Central memory CD8-positive, alpha-beta T cell (primary cell): ENCODE measurements at regions not wholly inside any gene's neighbourhood (a gene's known extent, or its start where the extent isn't known, plus 50 kb on each side); places are given as distances from the start of the nearest gene placed in this dataset.
"Not testable (repeated sequence)": the region's sequence is repeated elsewhere in the genome, so short reads cannot be mapped to it uniquely, and the experiment has no call there.

Experiments used
- ATAC-seq: fragments of 150-1000 bp; cut with Tn5 transposase; replicated peaks from 2 replicates; pipeline ENCODE4 v1.10.0; 2022; ENCODE audit warnings: mild to moderate bottlenecking, moderate FRiP score, moderate number of reproducible peaks; ENCODE audit not compliant: poor library complexity, severe bottlenecking; ENCODE audit errors: extremely low read depth
- DNase-seq, 2 donors: peaks; one replicate each; pipeline ENCODE4 v3.0.0; 2021; ENCODE audit warnings: low spot score in 2 of 2
- H3K27ac Mint-ChIP-seq: one replicate; pipeline ENCODE4 v1.8.0; 2022; ENCODE audit warnings: low read depth, mild to moderate bottlenecking, moderate library complexity, mixed read lengths
- H3K27me3 Mint-ChIP-seq: one replicate; pipeline ENCODE4 v1.8.0; 2022; ENCODE audit warnings: mixed read lengths
- H3K36me3 Mint-ChIP-seq: one replicate; pipeline ENCODE4 v1.8.0; 2022; ENCODE audit warnings: mild to moderate bottlenecking, moderate library complexity, mixed read lengths; ENCODE audit not compliant: insufficient read depth
- H3K4me1 Mint-ChIP-seq: one replicate; pipeline ENCODE4 v1.8.0; 2022; ENCODE audit warnings: mixed read lengths
- H3K4me3 Mint-ChIP-seq: one replicate; pipeline ENCODE4 v1.8.0; 2022; ENCODE audit warnings: mild to moderate bottlenecking, moderate library complexity, mixed read lengths
- H3K9me3 Mint-ChIP-seq: one replicate; pipeline ENCODE4 v1.8.0; 2022; ENCODE audit warnings: mixed read lengths

DNA sequence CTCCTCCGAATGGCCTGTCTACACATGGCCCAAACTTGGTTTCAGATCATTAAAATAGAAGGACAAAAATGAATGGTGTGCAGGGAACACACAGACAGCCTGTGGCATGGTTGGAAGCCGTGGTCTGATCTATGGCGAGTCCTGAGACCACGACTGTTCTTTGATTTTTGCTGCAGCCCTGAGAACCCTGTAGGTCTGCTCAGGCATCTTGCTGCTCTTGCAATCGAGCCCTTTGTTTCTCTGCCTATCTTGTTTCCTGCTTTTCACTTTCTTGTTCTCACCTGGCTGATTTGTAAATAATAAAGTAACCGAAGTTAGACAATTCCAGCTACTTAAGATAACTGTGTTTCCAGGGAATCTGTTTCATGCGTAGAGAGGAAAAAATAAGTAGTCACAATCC lies 54.1 kb upstream of the NBPF9 start:
- not testable (repeated sequence) for DNase-seq, H3K27me3 Mint-ChIP-seq, H3K9me3 Mint-ChIP-seq, H3K27ac Mint-ChIP-seq, H3K4me1 Mint-ChIP-seq, ATAC-seq, H3K36me3 Mint-ChIP-seq, H3K4me3 Mint-ChIP-seq

DNA sequence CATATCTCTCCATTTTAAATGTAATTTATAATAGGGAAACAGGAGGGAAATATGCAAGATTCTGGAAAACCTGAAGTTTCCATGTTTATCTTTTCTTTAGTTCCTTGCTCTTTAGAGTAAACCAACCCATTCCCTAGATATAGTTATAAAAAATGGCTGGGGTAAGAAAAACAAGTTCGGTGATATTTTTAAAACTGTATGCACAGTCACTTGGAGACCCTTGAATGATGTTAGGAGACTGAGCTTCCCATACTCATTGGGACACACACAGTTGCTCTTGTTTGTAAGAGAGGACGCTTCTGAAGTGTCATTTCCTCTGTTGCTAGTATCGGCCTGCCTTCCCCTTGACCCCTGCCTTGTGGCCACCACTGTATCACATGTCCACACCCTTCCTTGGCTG lies 55.0 kb upstream of the NBPF9 start:
- H3K4me1 Mint-ChIP-seq, H3K4me3 Mint-ChIP-seq, H3K9me3 Mint-ChIP-seq, DNase-seq, H3K36me3 Mint-ChIP-seq, H3K27ac Mint-ChIP-seq, H3K27me3 Mint-ChIP-seq, ATAC-seq: not testable (repeated sequence)

DNA sequence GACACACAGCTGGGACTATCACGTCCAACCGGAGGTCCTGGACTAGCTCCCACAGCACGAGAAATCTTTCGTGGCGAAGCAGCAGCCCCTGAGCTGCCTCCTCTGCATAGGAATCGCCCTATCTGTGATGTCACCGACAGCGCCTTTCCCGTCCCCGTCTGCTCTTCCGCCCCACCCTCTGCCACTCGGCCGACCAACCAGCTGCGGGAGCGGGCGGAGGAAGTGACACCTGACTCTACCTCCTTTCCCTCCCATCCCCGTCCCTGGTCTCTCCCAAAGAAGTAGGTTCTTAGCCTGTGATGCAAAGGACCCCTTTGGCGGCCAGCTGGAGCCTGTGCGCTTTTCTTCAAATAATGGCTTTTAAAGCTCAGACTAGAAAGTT lies 59.7 kb upstream of the NBPF9 start:
- H3K27ac Mint-ChIP-seq, H3K27me3 Mint-ChIP-seq, H3K4me3 Mint-ChIP-seq, H3K9me3 Mint-ChIP-seq, H3K36me3 Mint-ChIP-seq, H3K4me1 Mint-ChIP-seq, DNase-seq: not testable (repeated sequence)
- ATAC-seq, result peak; percentile 85

DNA sequence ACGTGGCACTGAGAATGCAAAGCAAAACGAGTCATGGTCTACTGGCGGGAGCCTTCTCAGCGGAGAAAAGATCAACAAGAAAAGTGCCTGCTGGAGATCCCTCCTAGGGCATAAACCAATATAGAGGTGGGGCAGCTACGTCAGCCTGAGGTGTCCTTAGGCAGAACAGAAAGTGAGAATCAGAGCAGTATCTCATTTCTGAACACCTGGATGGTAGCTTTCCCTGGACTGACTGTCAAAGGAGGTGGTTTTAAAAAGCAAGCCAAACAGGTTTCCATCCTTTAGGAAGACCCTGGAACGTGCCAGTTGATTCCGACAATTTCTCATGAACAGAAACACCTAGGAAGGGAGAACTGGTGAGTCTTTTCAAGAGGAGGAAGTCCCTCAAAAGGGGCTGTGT lies 71.4 kb upstream of the NBPF9 start:
- not testable (repeated sequence) for H3K4me1 Mint-ChIP-seq, H3K27ac Mint-ChIP-seq, ATAC-seq, H3K9me3 Mint-ChIP-seq, H3K27me3 Mint-ChIP-seq
- peaks cover 10% of the 10 kb centered on the region for H3K36me3 Mint-ChIP-seq
- DNase-seq, result peak in 1 of 2 donors; percentile 17
- peak overlapping the region; percentile 64 for H3K4me3 Mint-ChIP-seq

DNA sequence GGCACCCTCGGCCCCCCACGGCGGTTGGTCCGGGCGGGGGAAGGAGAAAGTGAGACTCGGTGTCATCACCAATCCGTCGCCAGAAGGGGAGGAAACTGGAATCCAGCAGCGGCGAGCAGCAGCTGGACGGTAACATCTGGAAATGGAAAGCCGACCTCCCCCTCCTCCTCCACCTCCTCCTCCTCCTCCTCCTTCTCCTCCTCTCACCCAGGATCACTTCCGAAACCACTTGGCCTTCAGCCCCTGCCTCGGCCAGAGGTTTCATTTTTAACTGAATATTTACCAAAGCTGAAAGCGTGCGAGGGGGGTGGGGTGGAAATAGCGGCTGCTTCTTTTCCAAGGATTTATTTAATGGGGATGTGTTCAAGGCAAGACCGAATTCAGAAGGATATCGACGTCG lies 72.5 kb upstream of the NBPF9 start:
- Mint-ChIP-seq H3K4me3 (peak overlapping the region; percentile 38), H3K36me3 (peaks cover 10% of the 10 kb centered on the region)
- DNase-seq, H3K9me3 Mint-ChIP-seq, H3K27ac Mint-ChIP-seq, H3K4me1 Mint-ChIP-seq, ATAC-seq, H3K27me3 Mint-ChIP-seq: not testable (repeated sequence)

DNA sequence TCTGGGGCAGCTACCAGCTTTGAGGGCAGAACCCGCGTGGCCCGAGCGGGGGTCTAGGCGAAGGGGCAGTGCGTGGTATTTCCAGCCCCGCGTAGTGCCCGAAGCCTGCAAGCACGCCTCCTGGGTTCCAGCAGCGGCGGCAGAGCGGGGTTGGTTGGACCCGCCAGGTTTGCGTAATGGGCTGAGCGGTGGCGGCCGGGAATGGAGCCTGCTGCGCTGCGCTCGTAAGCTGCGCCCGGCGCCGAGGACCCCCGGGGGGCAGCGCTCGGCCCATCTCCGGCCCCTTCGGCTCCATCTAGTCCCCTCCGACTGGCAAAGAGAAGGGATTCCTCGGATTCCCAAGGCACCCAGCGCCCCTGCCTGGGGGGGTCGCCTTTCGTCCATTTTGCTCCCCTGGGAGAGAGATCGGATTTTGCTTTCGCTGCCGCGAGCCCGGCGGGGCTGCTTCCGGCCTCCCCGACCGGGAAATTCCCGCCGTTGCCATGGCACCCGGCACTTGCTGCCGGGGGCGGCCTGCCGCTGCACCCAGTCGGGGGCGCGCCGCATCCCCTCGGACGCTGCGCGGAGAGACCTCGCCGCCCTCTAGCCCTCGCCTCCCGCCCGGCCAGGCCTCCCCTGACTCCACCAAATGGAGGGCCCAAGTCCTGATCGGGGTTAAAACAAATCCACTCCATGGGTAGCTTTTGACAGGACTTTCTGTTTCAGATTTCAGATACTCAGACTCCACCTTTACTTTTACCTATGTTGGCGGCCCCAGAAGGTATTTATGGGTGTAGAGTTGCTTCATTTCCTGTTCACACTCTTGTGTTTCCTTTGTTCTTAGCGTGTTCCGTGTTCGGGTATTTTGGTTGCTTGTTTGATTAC lies 73.3 kb upstream of the NBPF9 start:
- not testable (repeated sequence) for ATAC-seq

DNA sequence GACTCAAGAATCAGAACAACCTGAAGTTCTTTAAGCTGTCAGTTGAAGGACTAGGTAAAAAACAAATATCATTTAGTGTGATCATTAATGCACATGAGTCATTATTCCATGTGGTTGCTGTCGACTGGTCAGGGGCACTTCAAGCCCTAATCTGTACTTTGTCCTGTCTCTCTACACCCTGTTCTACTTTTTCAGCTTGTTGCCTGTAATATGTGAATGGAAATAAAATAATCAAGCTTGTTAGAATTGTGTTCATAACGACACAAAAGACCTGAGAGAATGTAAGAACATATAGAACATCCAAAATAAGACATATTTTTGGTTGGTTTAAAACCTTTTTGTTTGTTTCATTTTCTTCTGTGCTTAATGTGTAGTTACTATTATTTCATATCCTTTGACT lies 87.4 kb upstream of the NBPF9 start:
- H3K9me3 Mint-ChIP-seq, H3K27me3 Mint-ChIP-seq, H3K27ac Mint-ChIP-seq, H3K4me3 Mint-ChIP-seq, H3K4me1 Mint-ChIP-seq, ATAC-seq, DNase-seq, H3K36me3 Mint-ChIP-seq: not testable (repeated sequence)

More for the DNA sequence above, 73.3 kb upstream of the NBPF9 start:
- peak overlapping the region; percentile 93 for H3K27ac Mint-ChIP-seq
- H3K4me1 Mint-ChIP-seq, H3K27me3 Mint-ChIP-seq, H3K9me3 Mint-ChIP-seq: not testable (repeated sequence)
- DNase-seq, result peak; percentile 60 to 69
- peaks cover 10% of the 10 kb centered on the region for H3K36me3 Mint-ChIP-seq
- H3K4me3 Mint-ChIP-seq, result peak overlapping the region; percentile 70

DNA sequence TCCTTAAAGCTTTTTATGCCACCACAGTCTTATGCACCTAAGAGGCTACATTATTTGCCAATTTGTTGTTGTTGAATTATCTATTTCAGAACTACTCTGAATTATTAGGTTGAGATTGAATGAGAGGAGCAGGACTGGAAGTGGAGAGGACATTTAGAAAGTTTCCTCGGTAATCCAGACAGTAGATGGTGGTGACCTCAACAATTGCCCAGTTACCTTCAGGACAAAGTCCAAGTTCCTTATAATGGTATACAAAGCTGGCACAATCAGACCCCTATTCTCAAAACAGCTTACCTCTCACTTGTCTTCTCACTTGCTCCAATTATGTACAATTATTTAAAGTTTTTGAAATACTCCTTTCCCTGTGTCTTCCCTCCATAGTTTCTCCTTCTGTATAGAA lies 93.3 kb upstream of the NBPF9 start:
- DNase-seq, H3K9me3 Mint-ChIP-seq, H3K27ac Mint-ChIP-seq, H3K27me3 Mint-ChIP-seq, H3K4me3 Mint-ChIP-seq, ATAC-seq, H3K36me3 Mint-ChIP-seq: not testable (repeated sequence)
- H3K4me1 Mint-ChIP-seq, result peaks cover 19% of the 10 kb centered on the region

DNA sequence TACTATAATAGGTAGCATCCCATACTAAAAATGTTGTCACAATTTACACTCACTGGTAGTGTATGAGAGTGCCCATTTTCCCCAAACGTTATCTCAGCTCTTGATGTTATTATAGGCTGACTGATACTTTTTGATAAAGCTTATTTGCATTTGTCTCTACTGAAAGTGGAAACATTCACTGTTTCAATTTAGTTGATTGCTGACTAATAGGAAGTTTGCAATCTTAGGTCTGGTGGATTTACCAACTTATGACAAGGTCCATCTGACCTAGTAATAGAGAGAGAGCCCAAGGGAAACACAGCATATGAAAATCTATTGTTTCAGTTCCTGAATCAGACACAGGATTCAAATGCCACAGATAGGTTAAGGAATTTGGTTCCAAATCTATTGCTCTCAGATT lies 97.2 kb upstream of the NBPF9 start:
- not testable (repeated sequence) for H3K27me3 Mint-ChIP-seq, H3K27ac Mint-ChIP-seq, H3K9me3 Mint-ChIP-seq, H3K36me3 Mint-ChIP-seq, DNase-seq, ATAC-seq, H3K4me3 Mint-ChIP-seq
- peaks cover 19% of the 10 kb centered on the region for H3K4me1 Mint-ChIP-seq

DNA sequence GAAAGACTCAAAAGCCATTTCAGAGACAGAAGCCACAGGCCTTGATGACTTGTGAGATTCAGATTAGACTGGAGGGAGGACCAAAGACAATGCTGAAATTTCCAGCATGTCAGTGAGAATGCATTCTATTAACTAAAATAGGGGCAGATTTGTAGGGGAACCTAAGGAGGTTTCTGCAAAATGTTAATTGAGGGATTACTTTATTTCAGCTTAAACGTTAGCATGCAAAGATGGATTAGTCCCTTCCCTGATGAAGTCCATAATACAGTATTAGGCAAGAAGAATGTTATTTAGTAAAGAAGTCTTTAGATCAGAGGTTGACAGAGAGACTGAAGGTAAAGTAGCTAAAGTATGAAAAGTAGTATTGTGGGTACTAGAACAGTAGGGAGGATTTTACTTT lies 98.9 kb upstream of the NBPF9 start:
- not testable (repeated sequence) for ATAC-seq, H3K4me3 Mint-ChIP-seq, H3K27me3 Mint-ChIP-seq, H3K36me3 Mint-ChIP-seq, H3K27ac Mint-ChIP-seq, DNase-seq, H3K9me3 Mint-ChIP-seq
- H3K4me1 Mint-ChIP-seq, result peaks cover 13% of the 10 kb centered on the region

DNA sequence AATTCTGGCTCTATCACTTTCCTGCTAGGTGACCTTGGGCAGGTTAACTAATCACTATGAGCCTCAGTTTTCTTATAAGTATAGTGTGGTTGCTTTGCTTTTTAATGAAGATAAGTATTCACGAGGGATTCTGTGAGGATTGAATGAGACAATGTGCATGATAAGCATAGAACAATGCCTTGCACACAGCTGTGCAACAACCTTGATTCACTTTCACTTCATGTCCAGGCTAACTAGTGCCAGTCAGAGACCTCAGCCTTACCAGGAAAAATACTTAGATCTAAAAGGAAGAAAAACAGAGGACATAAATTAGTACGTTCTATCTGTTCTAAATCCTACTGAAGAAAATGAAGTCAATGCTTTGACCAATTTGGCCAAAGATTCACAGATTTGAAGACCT lies 101.0 kb upstream of the NBPF9 start:
- ATAC-seq, DNase-seq: not testable (repeated sequence)
- H3K4me1 Mint-ChIP-seq, result peaks cover 10% of the 10 kb centered on the region

DNA sequence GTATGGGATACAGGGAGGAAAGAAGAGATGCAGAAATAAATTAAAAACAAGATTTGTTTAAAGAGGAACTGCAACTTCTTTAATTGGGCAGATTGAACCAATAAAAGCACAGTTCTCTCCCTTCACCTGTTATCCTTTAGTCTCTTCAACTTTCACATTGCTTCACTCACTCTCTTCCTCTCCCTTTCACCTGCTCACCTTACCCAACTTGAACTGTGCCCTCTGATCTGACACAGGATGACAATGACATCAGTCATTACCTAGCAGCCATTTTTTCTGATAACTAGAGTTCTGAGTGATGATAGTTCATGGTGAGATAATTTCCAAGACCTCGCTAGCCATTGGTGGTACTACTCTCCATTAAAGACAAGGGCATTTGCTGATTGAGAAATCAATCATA lies 105.5 kb upstream of the NBPF9 start:
- not testable (repeated sequence) for H3K4me1 Mint-ChIP-seq, H3K9me3 Mint-ChIP-seq, ATAC-seq, H3K27me3 Mint-ChIP-seq, H3K27ac Mint-ChIP-seq, H3K36me3 Mint-ChIP-seq, DNase-seq, H3K4me3 Mint-ChIP-seq

More for the DNA sequence above, 101.0 kb upstream of the NBPF9 start:
- not testable (repeated sequence) for H3K36me3 Mint-ChIP-seq, H3K4me3 Mint-ChIP-seq, H3K9me3 Mint-ChIP-seq, H3K27ac Mint-ChIP-seq, H3K27me3 Mint-ChIP-seq

DNA sequence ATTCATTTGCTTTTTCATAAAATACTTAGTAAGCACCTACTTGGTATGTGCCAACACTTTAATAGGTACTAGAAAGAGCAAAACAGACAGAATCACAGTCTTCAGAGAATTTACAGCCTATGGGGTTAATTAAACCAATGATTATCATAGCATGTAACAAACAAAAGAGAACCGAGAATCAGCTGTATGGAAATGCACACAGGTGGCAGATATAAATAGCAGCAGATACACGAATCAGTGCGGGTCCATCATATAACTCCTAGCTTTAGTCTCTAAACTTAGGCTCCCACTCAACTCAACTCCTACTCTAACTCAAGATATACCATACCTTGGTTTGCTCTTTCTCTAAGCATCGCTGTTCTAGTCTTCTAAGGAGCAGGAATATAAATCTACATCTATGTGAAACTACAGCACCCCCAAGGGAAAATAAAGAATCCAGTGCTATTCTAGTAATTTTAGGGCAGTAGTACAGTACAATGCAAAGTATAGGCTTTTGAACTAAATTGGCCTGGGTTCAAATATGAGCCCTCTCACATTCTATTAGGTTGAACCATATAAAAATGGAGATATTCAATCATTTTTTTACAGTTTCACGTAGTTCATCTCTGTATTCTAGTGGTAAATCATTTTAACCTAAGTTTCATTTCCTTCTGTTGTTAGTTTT lies 108.5 kb upstream of the NBPF9 start:
- H3K9me3 Mint-ChIP-seq, H3K36me3 Mint-ChIP-seq, DNase-seq, H3K4me1 Mint-ChIP-seq, H3K27me3 Mint-ChIP-seq, H3K4me3 Mint-ChIP-seq: not testable (repeated sequence)
- peak overlapping the region; percentile 29 for H3K27ac Mint-ChIP-seq
- ATAC-seq, result peak; percentile 43
